Astrocyte (in vitro differentiated cells and primary cell): ENCODE measurements at regions not wholly inside any gene's neighbourhood (a gene's known extent, or its start where the extent isn't known, plus 50 kb on each side); places are given as distances from the start of the nearest gene placed in this dataset.
"Not testable (repeated sequence)": the region's sequence is repeated elsewhere in the genome, so short reads cannot be mapped to it uniquely, and the experiment has no call there.

ENCODE experiments used
- DNase-seq: peaks from one replicate; pipeline ENCODE4 v3.0.0-alpha.2; 2010; ENCODE audit warnings: low read depth
- FAIRE-seq: peaks from 2 replicates; lab custom pipeline; 2011; peaks lifted over from hg19 to GRCh38; lab: Jason Lieb, UNC
- H2AFZ ChIP-seq: 2 replicates; pipeline ENCODE4 v1.6.0; 2012; ENCODE audit warnings: low read depth, low read length, inconsistent platforms
- H3K27ac ChIP-seq: 2 replicates; pipeline ENCODE4 v1.5.1; 2011; ENCODE audit warnings: low read depth, low read length, inconsistent platforms
- H3K27me3 ChIP-seq: 2 replicates; pipeline ENCODE4 v1.6.0; 2011; ENCODE audit warnings: low read length, inconsistent platforms; ENCODE audit not compliant: insufficient read depth
- H3K36me3 ChIP-seq: 2 replicates; pipeline ENCODE4 v1.5.1; 2011; ENCODE audit warnings: low read length, inconsistent platforms; ENCODE audit not compliant: insufficient read depth
- H3K4me1 ChIP-seq: 2 replicates; pipeline ENCODE4 v1.5.1; 2011; ENCODE audit warnings: low read length, inconsistent platforms; ENCODE audit not compliant: insufficient read depth
- H3K4me2 ChIP-seq: 2 replicates; pipeline ENCODE4 v1.6.0; 2012; ENCODE audit warnings: low read length, inconsistent platforms
- H3K4me3 ChIP-seq: 2 replicates; pipeline ENCODE4 v1.5.1; 2011; ENCODE audit warnings: low read depth, mild to moderate bottlenecking, low read length, inconsistent platforms; ENCODE audit not compliant: insufficient read depth
- H3K79me2 ChIP-seq: 2 replicates; pipeline ENCODE4 v1.6.0; 2012; ENCODE audit warnings: mild to moderate bottlenecking, low read length, inconsistent platforms; ENCODE audit not compliant: insufficient read depth
- H3K9ac ChIP-seq: 2 replicates; pipeline ENCODE4 v1.6.0; 2012; ENCODE audit warnings: mild to moderate bottlenecking, low read length, inconsistent platforms
- H3K9me3 ChIP-seq: 2 replicates; pipeline ENCODE4 v1.5.1; 2012; ENCODE audit warnings: low read depth, mild to moderate bottlenecking, low read length, inconsistent platforms; ENCODE audit not compliant: insufficient read depth
- H4K20me1 ChIP-seq: 2 replicates; pipeline ENCODE4 v1.6.0; 2012; ENCODE audit warnings: low read length, inconsistent platforms; ENCODE audit not compliant: insufficient read depth
- H3K27ac Mint-ChIP-seq: one replicate; pipeline ENCODE4 v1.8.0; 2021; ENCODE audit warnings: mild to moderate bottlenecking, mixed read lengths; ENCODE audit not compliant: unreplicated experiment
- H3K27me3 Mint-ChIP-seq: one replicate; pipeline ENCODE4 v1.8.0; 2021; ENCODE audit warnings: low read depth, mixed read lengths; ENCODE audit not compliant: unreplicated experiment
- H3K36me3 Mint-ChIP-seq: one replicate; pipeline ENCODE4 v1.8.0; 2021; ENCODE audit warnings: low read depth, mixed read lengths; ENCODE audit not compliant: unreplicated experiment
- H3K4me1 Mint-ChIP-seq: one replicate; pipeline ENCODE4 v1.8.0; 2021; ENCODE audit warnings: low read depth, mixed read lengths; ENCODE audit not compliant: unreplicated experiment
- H3K4me3 Mint-ChIP-seq: one replicate; pipeline ENCODE4 v1.8.0; 2021; ENCODE audit warnings: mild to moderate bottlenecking, moderate library complexity, mixed read lengths; ENCODE audit not compliant: unreplicated experiment
- H3K9me3 Mint-ChIP-seq: one replicate; pipeline ENCODE4 v1.8.0; 2021; ENCODE audit warnings: mild to moderate bottlenecking, mixed read lengths; ENCODE audit not compliant: unreplicated experiment
- CTCF ChIP-seq: IDR thresholded peaks from 2 replicates; pipeline ENCODE4 v1.5.1; 2011; ENCODE audit warnings: low read depth, mild to moderate bottlenecking, inconsistent platforms, low read length, moderate library complexity; ENCODE audit not compliant: insufficient read depth
- EZH2 ChIP-seq: IDR thresholded peaks from 2 replicates; pipeline ENCODE4 v1.6.1; 2012; ENCODE audit warnings: mild to moderate bottlenecking, low read length, inconsistent platforms; ENCODE audit not compliant: insufficient read depth

GRCh38 chr4:10775132-10775531, 90.6 kb upstream of the CLNK start:
- not testable (repeated sequence) for H3K4me2 ChIP-seq, FAIRE-seq, H3K36me3 ChIP-seq, H3K9me3 ChIP-seq, H3K27ac ChIP-seq, H3K4me3 Mint-ChIP-seq, DNase-seq, H3K4me1 Mint-ChIP-seq, H3K27me3 ChIP-seq, H3K36me3 Mint-ChIP-seq, H3K79me2 ChIP-seq, H4K20me1 ChIP-seq, H3K4me3 ChIP-seq, H3K9ac ChIP-seq, H3K27ac Mint-ChIP-seq, H3K27me3 Mint-ChIP-seq, H2AFZ ChIP-seq, H3K4me1 ChIP-seq
- H3K9me3 Mint-ChIP-seq = peaks cover 11% of the 10 kb centered on the region

GRCh38 chr4:10773656-10774055, 89.1 kb upstream of the CLNK start:
- Histone ChIP-seq H3K4me2 (no peak overlapping the region), H2AFZ (no peak overlapping the region), H3K36me3 (no peaks in the 10 kb centered on the region), H3K9me3 (no peaks in the 10 kb centered on the region), H3K9ac (no peak overlapping the region), H3K27ac (no peak overlapping the region), H3K79me2 (no peaks in the 10 kb centered on the region), H3K27me3 (no peaks in the 10 kb centered on the region), H4K20me1 (no peaks in the 10 kb centered on the region), H3K4me3 (no peak overlapping the region), H3K4me1 (no peaks in the 10 kb centered on the region)
- no peak overlapping the region for H3K27ac Mint-ChIP-seq
- no peaks in the 10 kb centered on the region for H3K36me3 Mint-ChIP-seq
- no peaks in the 10 kb centered on the region for H3K4me1 Mint-ChIP-seq
- no peak for FAIRE-seq
- H3K4me3 Mint-ChIP-seq = no peak overlapping the region
- DNase-seq = no peak
- peaks cover 11% of the 10 kb centered on the region for H3K9me3 Mint-ChIP-seq
- H3K27me3 Mint-ChIP-seq = peaks cover 6% of the 10 kb centered on the region
- no peak for TF ChIP-seq CTCF
- no peak for TF ChIP-seq EZH2

- H3K9me3 ChIP-seq = no peaks in the 10 kb centered on the region
- H3K4me3 ChIP-seq = no peak overlapping the region
- TF ChIP-seq EZH2 = no peak
- no peak for TF ChIP-seq CTCF
- peaks cover 11% of the 10 kb centered on the region for H3K9me3 Mint-ChIP-seq
- no peaks in the 10 kb centered on the region for H4K20me1 ChIP-seq
- no peaks in the 10 kb centered on the region for H3K36me3 ChIP-seq
- H2AFZ ChIP-seq = no peak overlapping the region
- DNase-seq = no peak
- no peaks in the 10 kb centered on the region for H3K79me2 ChIP-seq
- H3K4me1 ChIP-seq = no peaks in the 10 kb centered on the region
- H3K4me2 ChIP-seq = no peak overlapping the region
- H3K27ac ChIP-seq = no peak overlapping the region
- peaks cover 6% of the 10 kb centered on the region for H3K27me3 Mint-ChIP-seq
- no peak for FAIRE-seq
- H3K27me3 ChIP-seq = no peaks in the 10 kb centered on the region
- H3K4me1 Mint-ChIP-seq = no peaks in the 10 kb centered on the region
- H3K4me3 Mint-ChIP-seq = no peak overlapping the region
- no peak overlapping the region for H3K27ac Mint-ChIP-seq
- no peaks in the 10 kb centered on the region for H3K36me3 Mint-ChIP-seq
- no peak overlapping the region for H3K9ac ChIP-seq
Observed at GRCh38 chr4:10773010-10773409, 88.4 kb upstream of the CLNK start.
